Non-pigmented ciliary epithelial cell (primary cell): ENCODE measurements at regions not wholly inside any gene's neighbourhood (a gene's known extent, or its start where the extent isn't known, plus 50 kb on each side); places are given as distances from the start of the nearest gene placed in this dataset.
"Not testable (repeated sequence)": the region's sequence is repeated elsewhere in the genome, so short reads cannot be mapped to it uniquely, and the experiment has no call there.

Experiments
- DNase-seq: peaks from one replicate; pipeline ENCODE4 v3.0.0-alpha.2; 2010; ENCODE audit warnings: low read depth

GRCh38 chr10:52479567-52479966 is 165.5 kb downstream of the DKK1 start:
- no peak for DNase-seq

GRCh38 chr10:52481986-52482555 is 168.0 kb downstream of the DKK1 start:
- DNase-seq: no peak

- no peak for DNase-seq
Observed at GRCh38 chr10:52483587-52483986, 169.5 kb downstream of the DKK1 start.

- no peak for DNase-seq
Observed at GRCh38 chr10:52484206-52485065, 170.4 kb downstream of the DKK1 start.

- no peak for DNase-seq
Observed at GRCh38 chr10:52485462-52485861, 171.4 kb downstream of the DKK1 start.

- DNase-seq: peak; percentile 87
Observed at GRCh38 chr10:52486840-52487611, 172.9 kb downstream of the DKK1 start.

GRCh38 chr10:52488606-52489485 is 174.8 kb downstream of the DKK1 start:
- DNase-seq: peak; percentile 26

- peak; percentile 8 for DNase-seq
Observed at GRCh38 chr10:52491246-52491995, 177.3 kb downstream of the DKK1 start.

- no peak for DNase-seq
Observed at GRCh38 chr10:52499281-52499680, 185.2 kb downstream of the DKK1 start.

GRCh38 chr10:52500476-52500875 is 186.4 kb downstream of the DKK1 start:
- no peak for DNase-seq

GRCh38 chr10:52502237-52502636 is 188.2 kb downstream of the DKK1 start:
- no peak for DNase-seq

GRCh38 chr10:52505341-52505740 is 191.3 kb downstream of the DKK1 start:
- not testable (repeated sequence) for DNase-seq

- no peak for DNase-seq
Observed at GRCh38 chr10:52514481-52514880, 200.4 kb downstream of the DKK1 start.

GRCh38 chr10:52517012-52517411 is 202.9 kb downstream of the DKK1 start:
- DNase-seq: no peak

- no peak for DNase-seq
Observed at GRCh38 chr10:52523696-52524095, 209.6 kb downstream of the DKK1 start.

- DNase-seq: no peak
Observed at GRCh38 chr10:52525761-52526160, 211.7 kb downstream of the DKK1 start.

GRCh38 chr10:52526251-52526823 is 212.3 kb downstream of the DKK1 start:
- DNase-seq: no peak

- DNase-seq: no peak
Observed at GRCh38 chr10:52532650-52533290, 218.7 kb downstream of the DKK1 start.

- no peak for DNase-seq
Observed at GRCh38 chr10:52533986-52534385, 219.9 kb downstream of the DKK1 start.

- DNase-seq: no peak
Observed at GRCh38 chr10:52539463-52539862, 225.4 kb downstream of the DKK1 start.
